HG02678 (cell line): ENCODE measurements at regions not wholly inside any gene's neighbourhood (a gene's known extent, or its start where the extent isn't known, plus 50 kb on each side); places are given as distances from the start of the nearest gene placed in this dataset.
"Not testable (repeated sequence)": the region's sequence is repeated elsewhere in the genome, so short reads cannot be mapped to it uniquely, and the experiment has no call there.

Source experiments
- ATAC-seq: cut with Tn5 transposase; IDR thresholded peaks from one replicate; pipeline ENCODE4 v1.9.1; 2021; ENCODE audit warnings: mild to moderate bottlenecking, moderate library complexity; ENCODE audit not compliant: unreplicated experiment

DNA sequence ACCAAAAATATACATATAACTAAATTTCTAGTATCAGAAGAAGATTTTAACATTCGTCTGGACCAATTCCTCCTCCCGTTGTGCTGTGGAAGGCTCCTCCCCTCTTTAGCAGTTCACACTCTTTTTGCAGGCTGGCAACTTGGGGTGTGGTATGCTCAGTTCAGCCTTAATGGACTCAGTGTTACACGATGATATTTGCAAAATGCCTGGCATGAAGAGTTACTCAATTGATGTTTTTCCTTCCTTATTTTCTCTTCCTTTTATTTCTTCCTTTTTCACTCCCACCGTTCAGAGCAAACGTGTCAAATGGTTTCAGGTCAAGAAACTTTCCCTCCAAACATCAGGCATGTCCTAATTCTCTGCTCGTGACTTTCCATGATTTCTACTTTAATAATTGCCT, 248.3 kb downstream of the PHF14 start:
- no peak for ATAC-seq

DNA sequence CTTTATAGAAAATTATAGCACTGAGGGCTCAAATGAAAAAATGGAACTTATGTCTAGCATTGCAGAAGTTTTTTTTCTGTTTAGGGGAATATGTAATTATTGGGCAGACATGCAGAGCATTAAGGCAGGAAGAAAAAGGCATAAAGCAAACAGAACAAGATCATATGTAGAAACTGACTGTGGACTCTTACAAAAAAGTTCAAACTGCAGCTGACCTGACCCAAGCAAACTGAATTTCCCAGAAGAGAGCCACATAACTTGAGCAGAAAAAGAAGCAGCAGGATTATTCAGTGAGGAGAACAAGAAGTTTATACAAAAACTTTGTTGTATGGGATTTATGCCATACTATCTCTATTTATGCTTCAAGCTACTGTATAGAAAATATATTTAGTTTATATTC, 250.9 kb downstream of the PHF14 start:
- no peak for ATAC-seq

DNA sequence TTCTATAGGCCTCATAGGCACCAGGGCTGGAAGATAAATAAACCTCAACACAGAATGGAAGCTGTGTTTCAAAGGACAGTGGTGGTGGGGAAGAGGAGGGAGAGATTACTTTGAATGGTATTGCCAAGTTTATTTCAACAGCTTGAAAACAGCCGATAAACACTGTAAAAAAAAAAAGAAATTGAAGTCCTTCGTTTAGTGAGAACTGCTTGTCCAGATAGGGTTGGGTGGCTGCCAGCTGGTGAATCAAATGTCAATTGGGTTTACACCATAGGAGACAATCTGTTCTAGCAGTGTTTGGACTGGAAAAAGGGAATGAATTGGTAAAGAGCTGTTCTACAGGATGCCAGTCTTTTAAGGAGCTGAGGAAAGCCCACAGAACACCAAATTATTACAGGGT, 254.8 kb downstream of the PHF14 start:
- ATAC-seq, result no peak

DNA sequence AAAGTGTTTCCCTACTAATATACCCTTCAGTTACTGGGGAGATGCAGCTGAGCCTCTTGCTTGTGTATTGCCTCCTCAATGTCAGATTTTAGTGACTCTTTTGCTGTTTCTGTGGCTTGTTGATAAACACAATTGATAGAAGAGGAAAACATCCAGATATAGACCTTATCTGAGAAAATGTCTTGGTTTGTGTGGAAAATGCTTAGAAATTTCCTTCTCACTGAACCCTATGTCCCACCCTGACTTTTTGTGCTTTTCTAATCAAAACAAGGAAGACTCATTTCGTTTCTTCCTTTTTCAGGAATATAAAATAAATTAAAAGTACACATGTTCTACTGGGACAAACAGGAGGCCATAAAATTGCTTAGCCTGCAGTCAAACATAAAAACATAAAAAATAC, 257.5 kb downstream of the PHF14 start:
- ATAC-seq, result no peak

DNA sequence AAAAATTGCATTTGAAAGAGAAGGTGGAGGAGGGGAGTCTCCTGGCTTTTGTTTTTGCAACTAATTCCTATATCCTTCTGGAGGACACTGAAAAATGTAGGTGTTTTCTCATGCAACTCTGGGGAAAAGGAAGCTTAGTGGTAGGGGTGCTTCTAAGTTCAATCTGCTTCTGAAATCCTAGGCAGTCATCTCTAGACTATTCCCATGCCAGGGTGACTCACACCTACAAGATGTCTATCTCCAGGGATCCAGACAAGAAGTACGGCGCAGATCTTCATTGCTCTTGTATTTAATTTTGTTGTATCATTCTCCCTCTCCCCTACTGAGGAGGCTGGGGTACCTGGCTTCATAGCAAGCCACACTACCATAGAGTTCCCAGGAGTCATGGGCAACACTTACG, 258.8 kb downstream of the PHF14 start:
- no peak for ATAC-seq

DNA sequence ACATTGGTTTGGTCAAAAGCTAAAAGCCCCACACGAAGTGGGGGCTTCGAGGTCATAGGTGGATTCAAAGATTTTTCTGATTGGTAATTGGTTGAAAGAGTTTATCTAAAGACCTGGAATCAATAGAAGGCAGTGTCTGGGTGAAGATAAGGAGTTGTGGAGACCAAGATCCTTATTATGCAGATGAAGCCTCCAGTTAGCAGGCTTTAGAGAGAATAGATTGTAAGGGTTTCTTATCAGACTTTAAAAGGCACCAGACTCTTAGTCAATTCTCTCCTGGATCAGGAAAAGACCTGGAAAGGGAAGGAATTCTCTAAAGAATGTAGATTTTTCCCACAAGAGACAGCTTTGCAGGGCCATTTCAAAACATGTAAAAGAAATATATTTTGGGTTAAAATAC, 260.2 kb downstream of the PHF14 start:
- ATAC-seq, result no peak

DNA sequence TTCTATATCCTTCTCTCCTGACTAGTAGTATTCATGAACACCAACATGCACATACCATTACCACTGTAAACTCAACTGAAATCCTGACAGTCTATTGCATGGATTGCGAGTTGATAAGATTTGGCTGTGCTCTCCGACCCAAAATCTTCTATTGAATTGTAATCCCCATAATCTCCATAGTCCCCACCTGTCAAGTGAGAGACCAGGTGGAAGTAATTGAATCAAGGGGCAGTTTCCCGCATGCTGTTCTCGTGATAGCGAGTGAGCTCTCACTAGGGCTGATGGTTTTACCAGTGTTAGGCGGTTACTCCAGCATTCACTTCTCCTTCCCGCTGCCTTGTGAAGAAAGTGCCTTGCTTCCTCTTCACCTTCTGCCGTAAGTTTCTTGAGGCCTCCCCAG, 261.8 kb downstream of the PHF14 start:
- ATAC-seq, result no peak

DNA sequence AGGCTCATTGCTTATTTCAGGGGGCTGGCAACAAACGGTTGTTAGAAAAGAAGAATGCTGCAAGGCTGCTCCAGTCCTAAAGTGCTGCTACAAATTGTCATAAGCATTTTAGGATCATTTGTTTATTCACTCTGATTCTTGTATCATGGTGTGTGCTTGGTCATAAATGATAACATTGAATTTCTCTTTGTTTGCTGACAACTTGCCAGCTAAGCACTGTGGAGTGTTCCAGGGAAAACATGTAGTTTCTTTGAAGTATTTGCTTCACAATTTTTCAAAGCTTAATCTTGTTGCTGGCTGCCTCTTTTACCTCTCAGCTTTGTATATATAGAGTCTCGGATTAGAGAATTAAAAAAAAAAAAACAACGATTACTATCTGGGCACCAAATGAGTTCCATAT, 263.0 kb downstream of the PHF14 start:
- no peak for ATAC-seq

DNA sequence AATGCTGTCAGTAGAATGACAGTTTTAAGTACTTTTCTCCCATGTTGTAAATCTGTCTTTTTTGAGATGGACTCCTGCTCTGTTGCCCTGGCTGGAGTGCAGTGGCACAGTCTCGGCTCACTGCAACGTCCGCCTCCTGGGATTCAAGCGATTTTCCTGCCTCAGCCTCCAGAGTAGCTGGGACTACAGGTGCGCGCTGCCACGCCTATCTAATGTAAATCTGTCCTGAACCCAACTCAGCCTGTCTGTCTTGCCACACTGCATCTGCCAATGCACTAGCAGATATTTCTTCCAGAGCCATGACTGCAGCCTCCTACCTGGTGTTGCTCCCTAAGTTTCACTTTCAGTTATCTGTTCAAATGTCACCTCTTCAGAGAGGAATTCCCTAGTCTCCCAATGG, 264.1 kb downstream of the PHF14 start:
- no peak for ATAC-seq

DNA sequence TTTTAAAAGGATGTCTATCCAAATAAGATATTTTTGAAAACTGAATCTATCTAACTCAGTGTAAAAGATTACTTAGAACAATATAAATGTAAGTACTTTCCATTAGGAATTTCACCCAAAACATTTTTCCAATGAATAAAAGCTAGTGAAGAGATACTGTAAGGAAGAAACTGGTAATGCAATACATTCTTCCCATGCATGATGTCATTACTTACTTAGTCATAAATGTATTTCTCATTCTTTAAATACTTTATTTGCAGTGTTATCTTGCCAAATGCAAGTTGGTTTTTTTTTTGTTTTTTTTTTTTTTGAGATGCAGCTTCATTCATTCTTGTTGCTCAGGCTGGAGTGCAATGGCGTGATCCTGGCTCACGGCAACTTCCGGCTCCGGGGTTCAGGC, 265.6 kb downstream of the PHF14 start:
- no peak for ATAC-seq

DNA sequence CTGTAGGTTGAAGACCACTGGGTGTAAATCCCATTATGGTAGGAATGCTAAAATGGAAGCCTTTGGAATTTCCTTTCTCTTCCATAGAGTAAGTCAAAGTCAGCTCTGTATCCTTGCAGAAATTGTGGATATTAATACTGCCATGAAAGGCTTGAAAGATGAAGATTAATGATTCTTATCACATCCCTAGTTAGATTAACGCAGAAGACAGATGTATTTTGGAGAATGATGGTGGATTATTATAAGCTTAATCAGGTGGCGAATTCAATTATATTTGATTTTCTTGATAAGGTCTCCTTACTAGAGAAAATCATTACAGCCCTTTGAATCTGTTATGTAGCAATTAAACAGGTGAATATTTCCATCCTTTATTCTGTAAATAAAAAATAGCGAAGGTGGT, 270.1 kb downstream of the PHF14 start:
- ATAC-seq, result no peak

DNA sequence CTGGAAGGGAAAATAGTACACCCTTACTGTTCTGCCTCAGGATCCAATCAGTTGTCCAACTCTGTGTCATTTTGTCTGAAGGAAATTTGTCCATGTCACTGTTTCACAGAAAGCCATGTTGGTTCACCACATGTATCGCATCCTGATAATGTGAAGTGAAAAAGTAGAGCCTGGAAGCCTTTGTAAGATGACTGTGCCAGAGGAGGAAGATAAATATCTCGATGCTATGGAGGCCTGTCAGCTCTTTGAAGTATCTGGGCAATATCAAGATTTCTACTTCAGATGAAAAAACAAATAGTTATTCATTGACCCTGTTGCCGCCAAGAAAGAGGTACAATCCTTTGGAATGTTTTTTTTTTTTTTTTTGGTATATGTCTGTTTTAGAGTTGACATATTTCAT, 270.5 kb downstream of the PHF14 start:
- no peak for ATAC-seq

DNA sequence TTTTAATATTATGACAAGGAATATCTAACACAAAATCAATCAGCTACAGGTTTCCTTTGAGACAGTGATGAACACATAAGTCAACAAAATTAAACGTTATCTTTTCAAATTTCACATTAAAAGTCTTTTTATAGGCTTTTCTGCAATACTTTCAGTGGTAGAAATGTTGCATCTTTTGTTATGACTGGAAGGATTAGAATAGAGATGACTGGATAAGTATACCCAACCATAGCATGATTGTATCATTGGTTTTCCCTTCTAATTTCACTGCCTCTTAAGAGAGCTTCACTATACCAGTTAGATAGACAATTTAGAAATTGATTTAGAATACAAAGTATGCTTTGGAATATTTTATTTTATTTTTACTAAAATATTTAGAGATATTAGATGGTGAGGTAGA, 273.9 kb downstream of the PHF14 start:
- no peak for ATAC-seq

DNA sequence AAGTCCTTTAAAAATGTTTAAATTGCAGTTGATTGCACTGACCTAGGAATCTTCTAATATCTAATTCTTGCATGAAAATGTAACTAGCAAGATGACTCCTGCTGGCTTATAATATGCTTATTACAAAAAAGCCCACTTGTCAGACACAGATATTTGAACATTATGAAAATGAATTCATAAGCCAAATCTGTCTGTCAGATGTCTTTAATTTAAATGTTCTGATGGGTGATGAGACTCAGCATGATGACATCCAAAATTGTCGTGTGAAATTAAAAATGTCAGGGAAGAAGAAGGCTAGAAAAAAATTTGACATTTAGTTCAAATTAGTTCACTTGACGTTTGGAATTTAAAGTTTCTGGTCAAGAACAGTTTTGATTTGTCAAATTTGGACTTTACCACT, 277.8 kb downstream of the PHF14 start:
- no peak for ATAC-seq

DNA sequence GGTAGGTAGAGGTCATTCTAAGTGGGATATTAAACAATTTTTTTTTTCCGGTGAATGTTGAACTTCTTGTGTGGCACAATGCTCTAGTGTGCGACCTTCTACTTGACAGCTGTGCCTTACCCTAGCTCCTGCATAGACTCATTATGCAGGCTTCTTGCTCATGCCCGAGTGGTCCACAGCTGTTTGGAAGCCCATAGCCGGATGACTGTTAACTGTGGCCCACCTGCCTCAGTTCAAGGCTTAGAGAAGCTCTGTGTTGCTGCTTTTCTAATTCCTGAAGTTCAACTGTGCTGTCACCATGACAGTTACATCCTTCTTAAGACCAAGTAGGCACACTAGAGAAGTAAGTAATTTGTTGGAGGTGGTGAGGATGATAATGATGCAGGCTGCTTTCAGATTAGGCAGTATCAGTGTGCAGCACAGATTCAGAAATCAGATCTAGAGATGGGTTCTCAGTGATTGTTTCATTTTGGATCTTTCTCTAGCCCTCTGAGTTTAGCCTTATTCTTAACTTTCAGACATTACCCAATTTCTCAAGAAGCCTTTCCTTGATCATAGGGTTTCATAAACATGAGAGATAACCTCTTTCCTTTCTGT, 278.4 kb downstream of the PHF14 start:
- ATAC-seq, result no peak

DNA sequence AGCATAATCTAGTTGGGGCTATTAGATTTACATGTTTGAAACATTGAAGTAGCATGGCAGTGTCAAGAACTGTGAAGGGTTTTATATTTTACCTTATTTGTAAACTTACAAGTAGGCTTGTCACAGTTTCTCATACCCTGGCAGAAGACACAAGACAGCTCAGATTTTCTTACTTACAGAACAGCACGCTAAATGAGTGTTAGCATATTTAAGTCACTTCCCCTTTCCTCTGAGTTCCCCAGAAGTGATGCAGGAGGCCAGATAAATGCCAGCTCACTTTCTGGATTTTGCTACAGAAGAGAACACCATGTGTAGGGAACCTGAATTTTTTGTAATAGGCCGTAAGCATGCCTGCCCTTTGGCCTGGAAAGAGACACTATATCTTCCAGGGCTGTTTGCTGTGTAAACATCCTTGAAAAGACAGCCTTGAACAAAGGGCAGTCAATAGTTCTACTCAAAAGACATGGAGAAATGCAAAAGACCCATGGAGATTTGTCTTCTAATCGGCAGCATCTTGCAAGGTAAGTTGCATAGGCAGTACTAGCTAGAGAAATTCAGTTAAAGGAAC, 279.1 kb downstream of the PHF14 start:
- ATAC-seq, result no peak

DNA sequence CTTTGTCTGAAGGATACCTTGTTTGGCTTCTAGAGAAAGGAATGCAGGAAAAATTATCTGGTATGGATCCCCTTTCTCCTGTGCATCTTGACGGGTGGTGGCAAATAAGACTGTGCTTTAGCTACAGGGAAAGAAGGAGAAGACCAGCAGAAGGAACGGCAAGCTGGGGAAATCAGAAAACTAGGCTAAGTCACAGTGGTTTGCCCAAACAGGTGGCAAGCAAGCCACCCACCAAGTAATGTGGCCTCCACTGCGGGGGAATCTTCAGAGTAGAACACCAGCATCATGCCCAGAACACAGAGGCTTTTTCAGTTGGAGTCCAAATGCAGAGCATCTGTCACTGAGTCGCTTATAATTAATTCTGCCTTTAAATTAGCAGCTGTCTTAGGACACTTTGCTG, 282.8 kb downstream of the PHF14 start:
- no peak for ATAC-seq

DNA sequence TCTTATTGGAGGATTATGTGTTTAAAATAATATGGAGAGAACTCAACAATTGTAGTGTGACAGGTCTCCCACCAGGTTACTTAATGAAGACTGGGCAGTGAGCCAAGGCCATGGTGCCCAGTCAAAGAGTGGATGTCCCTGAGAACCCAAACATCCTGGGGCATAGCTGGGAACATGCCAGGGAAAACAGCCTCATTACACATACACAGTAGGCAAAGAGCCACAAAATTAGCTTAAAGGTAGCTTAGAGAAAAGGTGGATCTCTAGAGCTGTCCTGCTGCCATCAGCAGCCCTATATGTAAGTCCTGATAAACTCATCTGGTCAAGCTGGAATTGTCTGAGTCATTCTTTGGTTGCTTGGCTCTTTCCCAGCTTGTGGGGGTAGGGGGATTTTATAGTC, 287.8 kb downstream of the PHF14 start:
- ATAC-seq, result no peak

DNA sequence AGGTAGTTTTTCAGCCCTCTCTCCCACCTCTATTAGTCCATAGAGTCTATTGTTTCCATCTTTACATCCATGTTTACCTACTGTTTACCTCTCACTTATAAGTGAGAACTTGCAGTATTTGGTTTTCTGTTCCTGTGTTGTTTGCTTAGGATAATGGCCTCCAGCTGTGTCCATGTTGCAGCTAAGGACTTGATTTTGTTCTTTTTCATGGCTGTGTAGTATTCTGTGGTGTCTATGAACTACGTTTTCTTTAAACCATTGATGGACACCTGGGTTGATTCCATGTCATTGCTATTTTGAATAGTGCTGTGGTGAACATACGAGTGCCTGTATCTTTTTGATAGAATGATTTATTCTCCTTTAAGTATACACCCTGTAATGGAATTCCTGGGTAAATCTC, 292.4 kb downstream of the PHF14 start:
- no peak for ATAC-seq

DNA sequence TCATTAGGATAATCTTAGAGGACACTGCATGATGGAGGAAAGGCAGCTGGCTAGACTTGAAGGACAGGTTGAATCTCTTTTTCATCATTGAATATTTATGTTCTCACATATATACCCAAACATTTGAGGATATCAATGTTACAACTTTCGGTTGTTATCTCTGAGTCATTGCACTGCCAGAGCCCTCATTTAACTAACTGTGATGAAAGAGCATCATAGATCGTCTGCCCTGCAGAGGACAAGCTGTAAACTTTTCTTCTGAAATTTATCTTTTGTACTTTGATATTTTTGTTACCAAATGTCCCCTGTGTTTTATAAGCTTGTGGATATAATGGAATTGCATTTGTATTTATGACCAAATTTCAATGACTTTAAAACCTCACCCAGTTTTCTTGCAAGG, 298.7 kb downstream of the PHF14 start:
- no peak for ATAC-seq

DNA sequence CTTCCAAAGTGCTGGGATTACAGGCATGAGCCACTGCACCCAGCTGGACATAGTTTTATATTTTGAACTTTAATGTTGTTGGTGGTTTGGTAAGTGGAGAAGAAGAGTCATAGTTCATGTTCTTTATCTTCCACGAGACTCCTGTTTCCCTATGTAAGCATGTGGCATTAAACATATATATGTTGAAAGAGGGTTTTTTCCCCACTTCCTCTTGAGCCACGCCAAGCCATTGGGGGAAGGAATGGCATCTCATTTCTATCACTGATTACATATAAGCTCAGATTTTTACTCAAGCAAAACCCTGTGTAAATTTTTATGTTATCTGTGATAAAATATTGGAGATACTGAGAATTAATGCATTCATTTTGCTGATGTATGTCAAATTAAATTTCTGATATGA, 300.4 kb downstream of the PHF14 start:
- no peak for ATAC-seq

DNA sequence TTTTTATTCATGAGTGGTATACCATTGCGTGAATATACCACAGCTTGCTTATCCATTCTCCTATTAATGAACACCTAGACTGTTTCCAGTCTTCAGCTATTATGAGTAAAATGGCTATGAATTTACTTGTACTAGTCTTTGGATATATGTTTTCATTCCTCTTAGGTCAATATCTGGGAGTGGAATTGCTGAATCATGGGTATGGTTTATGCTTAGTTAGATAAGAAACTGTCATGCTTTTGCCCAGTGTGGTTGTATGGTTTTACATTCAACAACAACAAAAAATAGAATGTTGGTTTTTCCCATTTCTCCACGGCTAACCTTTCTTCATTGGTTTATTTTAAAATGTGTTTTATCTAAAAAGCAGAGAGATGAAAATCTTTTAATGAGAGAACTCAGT, 308.3 kb downstream of the PHF14 start:
- no peak for ATAC-seq

DNA sequence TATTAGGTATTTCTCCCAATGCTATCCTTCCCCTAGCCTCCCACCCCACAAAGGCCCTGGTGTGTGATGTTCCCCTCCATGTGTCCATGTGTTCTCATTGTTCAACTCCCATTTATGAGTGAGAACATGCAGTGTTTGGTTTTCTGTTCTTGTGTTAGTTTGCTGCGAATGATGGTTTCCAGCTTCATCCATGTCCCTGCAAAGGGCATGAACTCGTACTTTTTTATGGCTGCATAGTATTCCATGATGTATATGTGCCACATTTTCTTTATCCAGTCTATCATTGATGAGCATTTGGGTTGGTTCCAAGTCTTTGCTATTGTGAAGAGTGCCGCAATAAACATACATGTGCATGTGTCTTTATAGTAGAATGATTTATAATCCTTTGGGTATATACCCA, 309.9 kb downstream of the PHF14 start:
- not testable (repeated sequence) for ATAC-seq
